Hematopoietic multipotent progenitor cell treated with erythropoietin and hydrocortisone succinate and interleukin-3 and kit ligand, for 4 days (in vitro differentiated cells): ENCODE measurements at regions not wholly inside any gene's neighbourhood (a gene's known extent, or its start where the extent isn't known, plus 50 kb on each side); places are given as distances from the start of the nearest gene placed in this dataset.
A peak's percentile ranks its signal among the peaks of the same experiment; 100 is the strongest.
"Not testable (repeated sequence)": the region's sequence is repeated elsewhere in the genome, so short reads cannot be mapped to it uniquely, and the experiment has no call there.

ENCODE experiments used
- DNase-seq: peaks from one replicate; pipeline ENCODE4 v3.0.0-alpha.2; 2015

GRCh38 chr14:88064841-88065240 lies 59.9 kb downstream of the GPR65 start:
- DNase-seq, result peak; percentile 61

GRCh38 chr14:88069677-88070076 lies 64.7 kb downstream of the GPR65 start:
- DNase-seq, result peak; percentile 27

- DNase-seq, result no peak
Measured at GRCh38 chr14:88075269-88075981, 70.5 kb downstream of the GPR65 start.

GRCh38 chr14:88078525-88078924 lies 73.6 kb downstream of the GPR65 start:
- peak; percentile 8 for DNase-seq

GRCh38 chr14:88079624-88080023 lies 74.7 kb downstream of the GPR65 start:
- DNase-seq, result no peak

- DNase-seq, result no peak
Measured at GRCh38 chr14:88085736-88086135, 80.8 kb downstream of the GPR65 start.

- DNase-seq, result peak; percentile 8
Measured at GRCh38 chr14:88089445-88089844, 84.5 kb downstream of the GPR65 start.

- no peak for DNase-seq
Measured at GRCh38 chr14:88092529-88092928, 87.6 kb downstream of the GPR65 start.

- DNase-seq, result no peak
Measured at GRCh38 chr14:88095791-88096190, 90.9 kb downstream of the GPR65 start.

GRCh38 chr14:88098163-88098562 lies 93.2 kb downstream of the GPR65 start:
- DNase-seq, result no peak

GRCh38 chr14:88104710-88105109 lies 99.8 kb downstream of the GPR65 start:
- DNase-seq, result no peak

GRCh38 chr14:88106377-88106776 lies 101.4 kb downstream of the GPR65 start:
- no peak for DNase-seq

- DNase-seq, result not testable (repeated sequence)
Measured at GRCh38 chr14:88127669-88128068, 122.7 kb downstream of the GPR65 start.

- DNase-seq, result no peak
Measured at GRCh38 chr14:88128816-88129215, 123.9 kb downstream of the GPR65 start.

- peak; percentile 60 for DNase-seq
Measured at GRCh38 chr14:88129306-88130056, 124.5 kb downstream of the GPR65 start.

GRCh38 chr14:88130057-88130432 lies 125.1 kb downstream of the GPR65 start:
- no peak for DNase-seq
